Natural killer cell treated with Interleukin-12 subunit alpha and Interleukin-12 subunit beta and Interleukin-15 and Interleukin-18, amount 100 ng/mL, for 72 hours (primary cell): ENCODE measurements at regions not wholly inside any gene's neighbourhood (a gene's known extent, or its start where the extent isn't known, plus 50 kb on each side); places are given as distances from the start of the nearest gene placed in this dataset.
A peak's percentile ranks its signal among the peaks of the same experiment; 100 is the strongest.

Experiments
- ATAC-seq, 2 donors: fragments of 150-1000 bp; cut with Tn5 transposase in 1 of 2; sonication (Bioruptor Pico), chemical (Tn5 transposase) in 1 of 2; 2 replicates each; pipeline ENCODE4 v1.10.0; 2021
- DNase-seq: peaks from one replicate; pipeline ENCODE4 v3.0.0; 2022; ENCODE audit warnings: low spot score
- H3K27ac Mint-ChIP-seq, 2 donors: 1 replicate in 1 of 2; 2 replicates in 1 of 2; pipeline ENCODE4 v1.8.0; 2022; ENCODE audit warnings: mixed read lengths in 2 of 2, mild to moderate bottlenecking in 1 of 2, moderate library complexity in 1 of 2
- H3K27me3 Mint-ChIP-seq, 2 donors: 1 replicate in 1 of 2; 2 replicates in 1 of 2; pipeline ENCODE4 v1.8.0; 2022; ENCODE audit warnings: mixed read lengths in 2 of 2
- H3K36me3 Mint-ChIP-seq: one replicate; pipeline ENCODE4 v1.8.0; 2022; ENCODE audit warnings: mixed read lengths
- H3K4me1 Mint-ChIP-seq, 2 donors: 1 replicate in 1 of 2; 2 replicates in 1 of 2; pipeline ENCODE4 v1.8.0; 2022; ENCODE audit warnings: low read depth in 2 of 2, mixed read lengths in 2 of 2, mild to moderate bottlenecking in 1 of 2
- H3K4me3 Mint-ChIP-seq: one replicate; pipeline ENCODE4 v1.8.0; 2022; ENCODE audit warnings: mixed read lengths
- H3K9me3 Mint-ChIP-seq: 2 replicates; pipeline ENCODE4 v1.8.0; 2022; ENCODE audit warnings: mixed read lengths

GRCh38 chr11:33598426-33599069 lies 102.1 kb downstream of the C11orf91 start:
- no peak overlapping the region for H3K4me3 Mint-ChIP-seq
- peak in 1 of 2 donors; percentile 32 for ATAC-seq
- no peak overlapping the region for H3K27ac Mint-ChIP-seq

GRCh38 chr11:33594188-33594587 lies 106.4 kb downstream of the C11orf91 start:
- H3K27me3 Mint-ChIP-seq = peaks cover 8 to 17% of the 10 kb centered on the region in 2 donors
- H3K9me3 Mint-ChIP-seq = peaks cover 3% of the 10 kb centered on the region
- no peak overlapping the region for H3K27ac Mint-ChIP-seq
- no peaks in the 10 kb centered on the region for H3K36me3 Mint-ChIP-seq
- DNase-seq (no peak), ATAC-seq (no peak)
- no peak overlapping the region for H3K4me3 Mint-ChIP-seq
- H3K4me1 Mint-ChIP-seq = no peaks in the 10 kb centered on the region

More at GRCh38 chr11:33598426-33599069, 102.1 kb downstream of the C11orf91 start:
- peaks cover 3% of the 10 kb centered on the region for H3K9me3 Mint-ChIP-seq
- DNase-seq = no peak
- H3K27me3 Mint-ChIP-seq = peaks cover 18 to 46% of the 10 kb centered on the region in 2 donors
- H3K36me3 Mint-ChIP-seq = no peaks in the 10 kb centered on the region
- H3K4me1 Mint-ChIP-seq = no peaks in the 10 kb centered on the region

- Mint-ChIP-seq H3K27ac (no peak overlapping the region), H3K27me3 (peaks cover 6 to 14% of the 10 kb centered on the region in 2 donors), H3K4me3 (no peak overlapping the region), H3K4me1 (no peaks in the 10 kb centered on the region), H3K9me3 (peaks cover 3% of the 10 kb centered on the region), H3K36me3 (no peaks in the 10 kb centered on the region)
- no peak for DNase-seq
- no peak for ATAC-seq
Measured at GRCh38 chr11:33590441-33590840, 110.2 kb downstream of the C11orf91 start.

GRCh38 chr11:33588056-33588455 lies 112.6 kb downstream of the C11orf91 start:
- Mint-ChIP-seq H3K4me1 (no peaks in the 10 kb centered on the region), H3K27ac (no peak overlapping the region), H3K4me3 (no peak overlapping the region), H3K9me3 (no peaks in the 10 kb centered on the region), H3K27me3 (peaks cover 9 to 15% of the 10 kb centered on the region in 2 donors), H3K36me3 (no peaks in the 10 kb centered on the region)
- ATAC-seq (no peak), DNase-seq (no peak)

- Mint-ChIP-seq H3K36me3 (no peaks in the 10 kb centered on the region), H3K27me3 (peaks cover 18 to 31% of the 10 kb centered on the region in 2 donors), H3K4me3 (no peak overlapping the region), H3K9me3 (no peaks in the 10 kb centered on the region), H3K27ac (no peak overlapping the region), H3K4me1 (no peaks in the 10 kb centered on the region)
- no peak for DNase-seq
- ATAC-seq = no peak
Measured at GRCh38 chr11:33585586-33586209, 114.9 kb downstream of the C11orf91 start.

- Mint-ChIP-seq H3K36me3 (no peaks in the 10 kb centered on the region), H3K4me1 (no peaks in the 10 kb centered on the region), H3K27ac (no peak overlapping the region), H3K9me3 (no peaks in the 10 kb centered on the region), H3K4me3 (no peak overlapping the region), H3K27me3 (peaks cover 26 to 33% of the 10 kb centered on the region in 2 donors)
- DNase-seq (no peak), ATAC-seq (no peak)
Measured at GRCh38 chr11:33582636-33583325, 117.8 kb downstream of the C11orf91 start.

- ATAC-seq (no peak), DNase-seq (no peak)
- Mint-ChIP-seq H3K27me3 (peaks cover 17 to 20% of the 10 kb centered on the region in 2 donors), H3K4me1 (no peaks in the 10 kb centered on the region), H3K9me3 (no peaks in the 10 kb centered on the region), H3K27ac (no peak overlapping the region), H3K36me3 (no peaks in the 10 kb centered on the region), H3K4me3 (no peak overlapping the region)
Measured at GRCh38 chr11:33579101-33579500, 121.5 kb downstream of the C11orf91 start.

- no peaks in the 10 kb centered on the region for H3K9me3 Mint-ChIP-seq
Measured at GRCh38 chr11:33577204-33577603, 123.4 kb downstream of the C11orf91 start.

GRCh38 chr11:33575311-33575710 lies 125.3 kb downstream of the C11orf91 start:
- no peak for ATAC-seq
- H3K4me1 Mint-ChIP-seq = no peaks in the 10 kb centered on the region
- H3K27me3 Mint-ChIP-seq = peaks cover 0 to 12% of the 10 kb centered on the region in 2 donors
- no peak for DNase-seq
- H3K4me3 Mint-ChIP-seq = no peak overlapping the region
- H3K36me3 Mint-ChIP-seq = no peaks in the 10 kb centered on the region
- no peaks in the 10 kb centered on the region for H3K9me3 Mint-ChIP-seq
- H3K27ac Mint-ChIP-seq = no peak overlapping the region

More at GRCh38 chr11:33577204-33577603, 123.4 kb downstream of the C11orf91 start:
- H3K4me1 Mint-ChIP-seq = no peaks in the 10 kb centered on the region
- H3K4me3 Mint-ChIP-seq = no peak overlapping the region
- H3K27ac Mint-ChIP-seq = no peak overlapping the region
- DNase-seq (no peak), ATAC-seq (no peak)
- H3K27me3 Mint-ChIP-seq = peaks cover 11 to 12% of the 10 kb centered on the region in 2 donors
- H3K36me3 Mint-ChIP-seq = no peaks in the 10 kb centered on the region

- ATAC-seq (no peak), DNase-seq (no peak)
- no peak overlapping the region for H3K4me3 Mint-ChIP-seq
- H3K4me1 Mint-ChIP-seq = no peaks in the 10 kb centered on the region
- no peaks in the 10 kb centered on the region for H3K9me3 Mint-ChIP-seq
- H3K36me3 Mint-ChIP-seq = no peaks in the 10 kb centered on the region
- no peak overlapping the region for H3K27ac Mint-ChIP-seq
- peaks cover 5 to 11% of the 10 kb centered on the region in 2 donors for H3K27me3 Mint-ChIP-seq
Measured at GRCh38 chr11:33574331-33574730, 126.3 kb downstream of the C11orf91 start.

GRCh38 chr11:33569333-33569732 lies 131.3 kb downstream of the C11orf91 start:
- H3K4me3 Mint-ChIP-seq = no peak overlapping the region
- ATAC-seq (no peak), DNase-seq (no peak)
- no peak overlapping the region for H3K27ac Mint-ChIP-seq
- H3K27me3 Mint-ChIP-seq = peaks cover 14 to 16% of the 10 kb centered on the region in 2 donors
- no peaks in the 10 kb centered on the region for H3K36me3 Mint-ChIP-seq
- no peaks in the 10 kb centered on the region for H3K9me3 Mint-ChIP-seq
- no peaks in the 10 kb centered on the region for H3K4me1 Mint-ChIP-seq

GRCh38 chr11:33567004-33567403 lies 133.6 kb downstream of the C11orf91 start:
- ATAC-seq (no peak), DNase-seq (no peak)
- H3K27me3 Mint-ChIP-seq = peaks cover 20 to 26% of the 10 kb centered on the region in 2 donors
- H3K27ac Mint-ChIP-seq = no peak overlapping the region
- no peaks in the 10 kb centered on the region for H3K36me3 Mint-ChIP-seq
- no peaks in the 10 kb centered on the region for H3K4me1 Mint-ChIP-seq
- H3K4me3 Mint-ChIP-seq = no peak overlapping the region
- H3K9me3 Mint-ChIP-seq = no peaks in the 10 kb centered on the region

GRCh38 chr11:33564856-33565453 lies 135.7 kb downstream of the C11orf91 start:
- H3K9me3 Mint-ChIP-seq = no peaks in the 10 kb centered on the region
- H3K4me3 Mint-ChIP-seq = no peak overlapping the region
- no peaks in the 10 kb centered on the region for H3K4me1 Mint-ChIP-seq
- peaks cover 13 to 26% of the 10 kb centered on the region in 2 donors for H3K27me3 Mint-ChIP-seq
- H3K36me3 Mint-ChIP-seq = no peaks in the 10 kb centered on the region
- no peak overlapping the region for H3K27ac Mint-ChIP-seq
- DNase-seq (no peak), ATAC-seq (no peak)

GRCh38 chr11:33560729-33561128 lies 139.9 kb downstream of the C11orf91 start:
- no peaks in the 10 kb centered on the region for H3K4me1 Mint-ChIP-seq
- no peak for ATAC-seq
- no peaks in the 10 kb centered on the region for H3K36me3 Mint-ChIP-seq
- DNase-seq = no peak
- H3K27me3 Mint-ChIP-seq = peaks cover 17 to 25% of the 10 kb centered on the region in 2 donors
- H3K4me3 Mint-ChIP-seq = no peak overlapping the region
- H3K9me3 Mint-ChIP-seq = no peaks in the 10 kb centered on the region
- no peak overlapping the region for H3K27ac Mint-ChIP-seq
